HG02938 (cell line): ENCODE measurements at regions not wholly inside any gene's neighbourhood (a gene's known extent, or its start where the extent isn't known, plus 50 kb on each side); places are given as distances from the start of the nearest gene placed in this dataset.

Experiments
- ATAC-seq: cut with Tn5 transposase; IDR thresholded peaks from one replicate; pipeline ENCODE4 v1.9.1; 2021; ENCODE audit warnings: mild to moderate bottlenecking, moderate library complexity; ENCODE audit not compliant: unreplicated experiment

- no peak for ATAC-seq
Measured at GRCh38 chr9:11457825-11458790, 845.3 kb upstream of the PTPRD start.

- ATAC-seq: no peak
Measured at GRCh38 chr9:11469745-11470144, 856.9 kb upstream of the PTPRD start.

GRCh38 chr9:11471321-11471720 lies 858.5 kb upstream of the PTPRD start:
- ATAC-seq: no peak

- no peak for ATAC-seq
Measured at GRCh38 chr9:11500780-11501179, 888.0 kb upstream of the PTPRD start.

- no peak for ATAC-seq
Measured at GRCh38 chr9:11506980-11507379, 894.2 kb upstream of the PTPRD start.

GRCh38 chr9:11537566-11537965 lies 924.8 kb upstream of the PTPRD start:
- ATAC-seq: no peak

GRCh38 chr9:11542781-11543180 lies 930.0 kb upstream of the PTPRD start:
- no peak for ATAC-seq

- no peak for ATAC-seq
Measured at GRCh38 chr9:11546231-11546630, 933.4 kb upstream of the PTPRD start.

GRCh38 chr9:11549311-11549794 lies 936.6 kb upstream of the PTPRD start:
- no peak for ATAC-seq

GRCh38 chr9:11551106-11551505 lies 938.3 kb upstream of the PTPRD start:
- no peak for ATAC-seq

GRCh38 chr9:11558043-11558442 lies 945.2 kb upstream of the PTPRD start:
- no peak for ATAC-seq

- no peak for ATAC-seq
Measured at GRCh38 chr9:11559001-11559776, 946.4 kb upstream of the PTPRD start.

- ATAC-seq: no peak
Measured at GRCh38 chr9:11577522-11577921, 964.7 kb upstream of the PTPRD start.

- ATAC-seq: no peak
Measured at GRCh38 chr9:11595756-11596155, 983.0 kb upstream of the PTPRD start.

- no peak for ATAC-seq
Measured at GRCh38 chr9:11618241-11618805, 1005.5 kb upstream of the PTPRD start.

- no peak for ATAC-seq
Measured at GRCh38 chr9:11632691-11633090, 1019.9 kb upstream of the PTPRD start.

GRCh38 chr9:11646831-11647230 lies 1034.0 kb upstream of the PTPRD start:
- ATAC-seq: no peak

GRCh38 chr9:11653867-11654266 lies 1039.3 kb upstream of the TYRP1 start:
- no peak for ATAC-seq

GRCh38 chr9:11663913-11664312 lies 1029.3 kb upstream of the TYRP1 start:
- ATAC-seq: no peak

- no peak for ATAC-seq
Measured at GRCh38 chr9:11676821-11677220, 1016.4 kb upstream of the TYRP1 start.

- ATAC-seq: no peak
Measured at GRCh38 chr9:11686733-11687132, 1006.5 kb upstream of the TYRP1 start.
